Hepatocyte (in vitro differentiated cells): ENCODE measurements at regions not wholly inside any gene's neighbourhood (a gene's known extent, or its start where the extent isn't known, plus 50 kb on each side); places are given as distances from the start of the nearest gene placed in this dataset.

Source experiments
- EZH2 ChIP-seq: fragments of 200-600 bp; sonication (generic); IDR thresholded peaks from 2 replicates; pipeline ENCODE4 v1.6.1; 2016; ENCODE audit warnings: antibody characterized with exemption, mild to moderate bottlenecking, borderline replicate concordance
- EZH2phosphoT487 ChIP-seq: fragments of 200-600 bp; sonication (generic); IDR thresholded peaks from one replicate; pipeline ENCODE4 v1.6.1; 2018; ENCODE audit warnings: antibody characterized with exemption, mild to moderate bottlenecking, low read depth, moderate library complexity; ENCODE audit not compliant: unreplicated experiment, severe bottlenecking
- TF ChIP-seq, protein P1 (sequence below): fragments of 200-600 bp; sonication (generic); IDR thresholded peaks from 2 replicates; pipeline ENCODE4 v1.5.1; 2016; ENCODE audit warnings: antibody characterized with exemption, mild to moderate bottlenecking; ENCODE audit not compliant: poor library complexity

DNA sequence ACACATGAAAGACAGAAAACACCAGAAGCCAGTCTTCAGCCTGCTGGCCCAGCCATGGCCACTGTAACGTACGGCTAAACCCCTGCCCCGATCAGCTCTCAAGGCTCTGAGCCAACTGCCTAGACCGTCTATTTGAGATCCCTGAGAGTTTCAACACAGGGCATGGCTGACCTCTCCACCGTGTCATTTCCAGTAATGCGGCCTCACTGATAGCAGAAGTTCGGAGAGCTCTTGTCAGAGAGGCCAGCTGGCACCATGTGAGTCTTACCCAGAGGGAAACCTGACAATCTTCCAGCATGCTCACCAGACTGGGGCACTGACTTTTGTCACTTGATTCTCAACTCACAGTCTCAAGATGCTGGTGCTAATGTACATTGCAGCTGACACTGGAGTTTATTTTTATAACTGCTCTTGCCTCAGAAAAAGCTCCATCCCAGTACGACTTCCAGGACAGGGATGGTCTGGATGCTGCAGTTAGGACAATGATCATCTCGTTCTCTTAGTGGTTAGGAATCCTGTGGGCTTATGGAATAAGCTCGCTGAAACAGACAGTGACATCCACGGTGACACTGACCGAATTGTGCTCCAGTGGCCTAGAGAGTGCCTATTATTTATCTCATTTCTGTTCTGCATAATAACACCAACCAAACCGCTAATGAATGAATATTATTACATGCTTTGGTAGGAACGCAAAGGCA, 372.7 kb downstream of the ICE1 start:
- TF ChIP-seq, protein P1, sequence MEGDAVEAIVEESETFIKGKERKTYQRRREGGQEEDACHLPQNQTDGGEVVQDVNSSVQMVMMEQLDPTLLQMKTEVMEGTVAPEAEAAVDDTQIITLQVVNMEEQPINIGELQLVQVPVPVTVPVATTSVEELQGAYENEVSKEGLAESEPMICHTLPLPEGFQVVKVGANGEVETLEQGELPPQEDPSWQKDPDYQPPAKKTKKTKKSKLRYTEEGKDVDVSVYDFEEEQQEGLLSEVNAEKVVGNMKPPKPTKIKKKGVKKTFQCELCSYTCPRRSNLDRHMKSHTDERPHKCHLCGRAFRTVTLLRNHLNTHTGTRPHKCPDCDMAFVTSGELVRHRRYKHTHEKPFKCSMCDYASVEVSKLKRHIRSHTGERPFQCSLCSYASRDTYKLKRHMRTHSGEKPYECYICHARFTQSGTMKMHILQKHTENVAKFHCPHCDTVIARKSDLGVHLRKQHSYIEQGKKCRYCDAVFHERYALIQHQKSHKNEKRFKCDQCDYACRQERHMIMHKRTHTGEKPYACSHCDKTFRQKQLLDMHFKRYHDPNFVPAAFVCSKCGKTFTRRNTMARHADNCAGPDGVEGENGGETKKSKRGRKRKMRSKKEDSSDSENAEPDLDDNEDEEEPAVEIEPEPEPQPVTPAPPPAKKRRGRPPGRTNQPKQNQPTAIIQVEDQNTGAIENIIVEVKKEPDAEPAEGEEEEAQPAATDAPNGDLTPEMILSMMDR, result no peak
- no peak for TF ChIP-seq EZH2
- TF ChIP-seq EZH2phosphoT487, result no peak
